HL-60 (cell line): ENCODE measurements at regions not wholly inside any gene's neighbourhood (a gene's known extent, or its start where the extent isn't known, plus 50 kb on each side); places are given as distances from the start of the nearest gene placed in this dataset.
"Not testable (repeated sequence)": the region's sequence is repeated elsewhere in the genome, so short reads cannot be mapped to it uniquely, and the experiment has no call there.

Source experiments
- DNase-seq, 2 experiments: peaks; one replicate each; pipeline ENCODE4 v3.0.0-alpha.2; 2010 to 2020; ENCODE audit warnings: low read depth in 1 of 2, low spot score in 1 of 2
- H3K27ac ChIP-seq: fragments of 250-450 bp; sonication (Bioruptor Pico); replicated peaks from 2 replicates; pipeline ENCODE4 v1.5.1; 2020; ENCODE audit warnings: mild to moderate bottlenecking, moderate library complexity
- H3K27me3 ChIP-seq: fragments of 250-450 bp; sonication (Bioruptor Pico); 2 replicates; pipeline ENCODE4 v1.5.1; 2021; ENCODE audit warnings: mild to moderate bottlenecking, moderate library complexity; ENCODE audit not compliant: insufficient read depth, poor library complexity, severe bottlenecking
- H3K4me3 ChIP-seq: replicated peaks from 2 replicates; pipeline ENCODE4 v1.5.1; 2011; ENCODE audit warnings: mild to moderate bottlenecking, control low read depth, low read length; ENCODE audit not compliant: insufficient read depth
- CTCF ChIP-seq: IDR thresholded peaks from one replicate; pipeline ENCODE4 v1.5.1; 2011; ENCODE audit warnings: low read length, control low read depth, inconsistent platforms; ENCODE audit not compliant: insufficient read depth
- GABPA ChIP-seq: IDR thresholded peaks from 2 replicates; pipeline ENCODE4 v1.6.1; 2012; ENCODE audit warnings: low read depth
- POLR2AphosphoS5 ChIP-seq: IDR thresholded peaks from 2 replicates; pipeline ENCODE4 v1.6.1; 2012; ENCODE audit warnings: low read depth
- REST ChIP-seq: IDR thresholded peaks from 2 replicates; pipeline ENCODE4 v1.6.1; 2012; ENCODE audit warnings: low read depth; ENCODE audit not compliant: insufficient replicate concordance
- SPI1 ChIP-seq: IDR thresholded peaks from 2 replicates; pipeline ENCODE4 v1.6.1; 2012; ENCODE audit warnings: low read depth, mild to moderate bottlenecking, borderline replicate concordance

GRCh38 chr1:29756498-29756897, 520.2 kb downstream of the PTPRU start:
- Histone ChIP-seq H3K27me3 (no peaks in the 10 kb centered on the region), H3K4me3 (no peak overlapping the region), H3K27ac (no peak overlapping the region)
- TF ChIP-seq SPI1 (no peak), GABPA (no peak), POLR2AphosphoS5 (no peak), CTCF (no peak), REST (no peak)
- no peak for DNase-seq

- DNase-seq, result no peak
- no peak for TF ChIP-seq REST
- no peak for TF ChIP-seq POLR2AphosphoS5
- no peak for TF ChIP-seq GABPA
- TF ChIP-seq CTCF, result no peak
- TF ChIP-seq SPI1, result no peak
- H3K27ac ChIP-seq, result no peak overlapping the region
- no peaks in the 10 kb centered on the region for H3K27me3 ChIP-seq
- no peak overlapping the region for H3K4me3 ChIP-seq
These were observed 519.8 kb downstream of the PTPRU start for GRCh38 chr1:29756085-29756484.

GRCh38 chr1:29755412-29756015, 519.2 kb downstream of the PTPRU start:
- not testable (repeated sequence) for H3K4me3 ChIP-seq, DNase-seq, H3K27ac ChIP-seq, H3K27me3 ChIP-seq

- no peak overlapping the region for H3K27ac ChIP-seq
- TF ChIP-seq REST, result no peak
- no peak for TF ChIP-seq CTCF
- no peak for TF ChIP-seq SPI1
- TF ChIP-seq GABPA, result no peak
- no peak for TF ChIP-seq POLR2AphosphoS5
- DNase-seq, result no peak
- H3K4me3 ChIP-seq, result no peak overlapping the region
- no peaks in the 10 kb centered on the region for H3K27me3 ChIP-seq
These were observed 518.5 kb downstream of the PTPRU start for GRCh38 chr1:29754573-29755375.
